ENCODE measurements at regions not wholly inside any gene's neighbourhood (a gene's known extent, or its start where the extent isn't known, plus 50 kb on each side); places are given as distances from the start of the nearest gene placed in this dataset.

DNA sequence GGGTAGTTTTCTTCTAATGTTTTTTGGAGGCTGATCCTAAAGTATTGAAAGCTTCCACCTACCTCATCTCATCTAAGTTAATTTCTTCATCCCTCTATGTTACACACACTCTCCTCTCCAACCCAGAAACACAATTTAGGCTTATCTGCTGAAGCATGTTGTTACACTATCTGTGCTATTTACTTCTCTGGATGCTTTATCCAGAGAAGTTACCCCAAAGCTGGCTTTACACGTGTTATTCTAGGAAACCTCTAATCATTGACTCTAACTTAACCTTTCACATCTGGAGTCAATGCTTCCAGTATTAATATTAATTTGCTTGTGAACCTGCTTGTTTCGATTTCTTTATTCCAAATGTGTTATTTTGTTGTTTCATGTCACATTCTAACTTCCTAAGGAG lies 87.3 kb upstream of the NMU start:
- TF ChIP-seq EZH2 (IDR thresholded peaks at IDR 0.05; ENCODE audit: insufficient read depth, poor library complexity, severe bottlenecking) (no peak), EZH2phosphoT487 (IDR thresholded peaks at IDR 0.05; ENCODE audit: insufficient read depth, low read depth) (no peak)
